ENCODE measurements at regions not wholly inside any gene's neighbourhood (a gene's known extent, or its start where the extent isn't known, plus 50 kb on each side); places are given as distances from the start of the nearest gene placed in this dataset.

GRCh38 chr20:62581806-62582205, 60.5 kb upstream of the SLCO4A1 start:
- DNase-seq (ENCODE audit: low read depth), result no peak

GRCh38 chr20:62583424-62583920, 58.8 kb upstream of the SLCO4A1 start:
- no peak for DNase-seq (ENCODE audit: low read depth)

- no peak for DNase-seq (ENCODE audit: low read depth)
Observed at GRCh38 chr20:62584671-62585460, 57.4 kb upstream of the SLCO4A1 start.

GRCh38 chr20:62585461-62585970, 56.8 kb upstream of the SLCO4A1 start:
- no peak for DNase-seq (ENCODE audit: low read depth)

GRCh38 chr20:62586799-62587198, 55.5 kb upstream of the SLCO4A1 start:
- DNase-seq (ENCODE audit: low read depth), result no peak

- no peak for DNase-seq (ENCODE audit: low read depth)
Observed at GRCh38 chr20:62587757-62588402, 54.4 kb upstream of the SLCO4A1 start.

- no peak for DNase-seq (ENCODE audit: low read depth)
Observed at GRCh38 chr20:62588458-62589149, 53.7 kb upstream of the SLCO4A1 start.

GRCh38 chr20:62589150-62589498, 53.2 kb upstream of the SLCO4A1 start:
- DNase-seq (ENCODE audit: low read depth), result no peak

- DNase-seq (ENCODE audit: low read depth), result no peak
Observed at GRCh38 chr20:62589720-62590119, 52.6 kb upstream of the SLCO4A1 start.

GRCh38 chr20:62590309-62591121, 51.8 kb upstream of the SLCO4A1 start:
- DNase-seq (ENCODE audit: low read depth), result peak; percentile 46

- DNase-seq (ENCODE audit: low read depth), result no peak
Observed at GRCh38 chr20:62591122-62591468, 51.2 kb upstream of the SLCO4A1 start.

- DNase-seq (ENCODE audit: low read depth), result no peak
Observed at GRCh38 chr20:62591591-62591990, 50.7 kb upstream of the SLCO4A1 start.

Data from GM04503 (cell line).